HepG2 (cell line): ENCODE measurements at regions not wholly inside any gene's neighbourhood (a gene's known extent, or its start where the extent isn't known, plus 50 kb on each side); places are given as distances from the start of the nearest gene placed in this dataset.

Experiments
- ATAC-seq: fragments of 200-7000 bp; cut with Tn5 transposase; 3 replicates; pipeline ENCODE4 v1.9.1; 2020; ENCODE audit warnings: mild to moderate bottlenecking, moderate library complexity
- BruUV-seq: library from RNA; stranded (reverse); fragments of 400-500 nt; replicated peaks from 2 replicates; lab custom pipeline; 2021; lab: Mats Ljungman, UMichigan
- CTCF ChIA-PET: fragments of 300-600 bp; formaldehyde crosslinking; extraction: SDS; loops from one replicate; lab custom pipeline; 2021; ENCODE audit warnings: low total read pairs, inconsistent platforms, low intra/inter-chr PET ratio; lab: Yijun Ruan, JAX
- POLR2A ChIA-PET: fragments of 350-600 bp; sonication (Branson Sonifier 250); formaldehyde crosslinking; loops from one replicate; lab custom pipeline; 2020; ENCODE audit warnings: antibody characterized with exemption, inconsistent platforms; lab: Yijun Ruan, JAX
- DNase-seq: peaks from one replicate; pipeline ENCODE4 v3.0.0-alpha.2; 2015; ENCODE audit warnings: low spot score
- FAIRE-seq: peaks from 3 replicates; lab custom pipeline; 2011; peaks lifted over from hg19 to GRCh38; lab: Jason Lieb, UNC
- H2AFZ ChIP-seq: one replicate; pipeline ENCODE4 v1.6.1; 2011; ENCODE audit warnings: low read length, inconsistent platforms
- H3K27ac ChIP-seq: fragments of 300-600 bp; 3 replicates; pipeline ENCODE4 v1.8.0; 2011; ENCODE audit warnings: mixed run types, mild to moderate bottlenecking, mixed read lengths, low read length, inconsistent platforms; ENCODE audit not compliant: insufficient read depth; ENCODE audit errors: extremely low read length
- H3K27me3 ChIP-seq, 2 experiments: fragments of 200-600 bp in 1 of 2; 2 replicates in 1 of 2; 3 replicates in 1 of 2; pipeline versions ENCODE4 v1.6.0 to v1.8.0; 2011; ENCODE audit warnings: low read length in 2 of 2, mild to moderate bottlenecking in 2 of 2, moderate library complexity in 2 of 2, inconsistent platforms in 1 of 2; ENCODE audit not compliant: insufficient read depth in 2 of 2, control insufficient read depth in 1 of 2
- H3K36me3 ChIP-seq, 2 experiments: fragments of 200-600 bp in 1 of 2; replicated peaks in 1 of 2; 2 replicates in 1 of 2; 3 replicates in 1 of 2; pipeline versions ENCODE4 v1.5.1 to v1.8.0; 2011; ENCODE audit warnings: low read length in 2 of 2, inconsistent platforms in 1 of 2; ENCODE audit not compliant: insufficient read depth in 2 of 2, control insufficient read depth in 1 of 2
- H3K4me1 ChIP-seq: 2 replicates; pipeline ENCODE4 v1.5.1; 2012; ENCODE audit warnings: low read length, inconsistent platforms; ENCODE audit not compliant: insufficient read depth
- H3K4me2 ChIP-seq: 2 replicates; pipeline ENCODE4 v1.6.0; 2011; ENCODE audit warnings: low read depth, low read length, inconsistent platforms
- H3K4me3 ChIP-seq, 3 experiments: fragments of 200-600 bp in 1 of 3; sonication (generic), shearing (Covaris generic) in 1 of 3; replicated peaks in 1 of 3; 2 replicates each; pipeline ENCODE4 v1.5.1; 2011 to 2016; ENCODE audit warnings: low read length in 3 of 3, inconsistent platforms in 2 of 3, low read depth in 2 of 3, mild to moderate bottlenecking in 2 of 3, control low read depth in 1 of 3, mixed read lengths in 1 of 3; ENCODE audit not compliant: insufficient read depth in 1 of 3
- H3K79me2 ChIP-seq: one replicate; pipeline ENCODE4 v1.6.1; 2011; ENCODE audit warnings: low read length, inconsistent platforms; ENCODE audit not compliant: insufficient read depth
- H3K9ac ChIP-seq: 2 replicates; pipeline ENCODE4 v1.6.0; 2011; ENCODE audit warnings: mild to moderate bottlenecking, low read depth, low read length, inconsistent platforms; ENCODE audit not compliant: insufficient read depth
- H3K9me3 ChIP-seq: 2 replicates; pipeline ENCODE4 v1.5.1; 2012; ENCODE audit warnings: mild to moderate bottlenecking, low read length
- H4K20me1 ChIP-seq: 2 replicates; pipeline ENCODE4 v1.6.0; 2011; ENCODE audit warnings: inconsistent platforms, mild to moderate bottlenecking, low read length, moderate library complexity; ENCODE audit not compliant: insufficient read depth
- FUBP1 ChIP-seq: sonication (generic); formaldehyde crosslinking; IDR thresholded peaks from 2 replicates; pipeline ENCODE4 v1.5.1; 2020; ENCODE audit warnings: missing genetic modification reagents, mild to moderate bottlenecking, borderline replicate concordance
- GATAD1 ChIP-seq: IDR thresholded peaks from 2 replicates; pipeline ENCODE4 v1.6.1; 2016; ENCODE audit warnings: missing genetic modification reagents, missing compliant biosample characterization
- HOXA5 ChIP-seq: sonication (generic); formaldehyde crosslinking; IDR thresholded peaks from 2 replicates; pipeline ENCODE4 v1.4.0; 2020; ENCODE audit warnings: missing genetic modification reagents
- KIAA2018 ChIP-seq: sonication (generic); formaldehyde crosslinking; IDR thresholded peaks from 2 replicates; pipeline ENCODE4 v1.5.0; 2020; ENCODE audit warnings: mild to moderate bottlenecking, missing genetic modification reagents, borderline replicate concordance
- STAT5B ChIP-seq: sonication (generic); formaldehyde crosslinking; IDR thresholded peaks from 2 replicates; pipeline ENCODE4 v1.4.0; 2020; ENCODE audit warnings: missing genetic modification reagents
- TCF7L2 ChIP-seq: IDR thresholded peaks from 2 replicates; pipeline ENCODE4 v1.6.1; 2011; ENCODE audit warnings: mild to moderate bottlenecking, low read depth, low read length, moderate library complexity
- ZNF552 ChIP-seq: sonication (generic); formaldehyde crosslinking; IDR thresholded peaks from 2 replicates; pipeline ENCODE4 v1.9.0; 2022; ENCODE audit warnings: missing genetic modification reagents, mild to moderate bottlenecking, borderline replicate concordance
- ZNF772 ChIP-seq: sonication (generic); formaldehyde crosslinking; IDR thresholded peaks from 2 replicates; pipeline ENCODE4 v1.5.0; 2020; ENCODE audit warnings: mild to moderate bottlenecking, missing genetic modification reagents
- in situ Hi-C: cut with HindIII; loops from 2 replicates; pipeline ENCODE4 v1.10.0; 2017; ENCODE audit warnings: low pct_unique_long_range_greater_than_20kb; ENCODE audit not compliant: extremely low pct_ligation_motif_present
- intact Hi-C: fragments of 100-400 bp; cut with micrococcal nuclease; formaldehyde crosslinking; loops from one replicate; pipeline ENCODE4 v1.10.0; 2022; ENCODE audit not compliant: unreplicated experiment
- TF ChIP-seq, protein P1 (sequence below): sonication (generic); formaldehyde crosslinking; IDR thresholded peaks from 2 replicates; pipeline ENCODE4 v1.9.0; 2021; ENCODE audit warnings: missing genetic modification reagents, borderline replicate concordance
- TF ChIP-seq, protein P2 (sequence below), 2 experiments: fragments of 450-650 bp in 1 of 2; sonication (generic) in 1 of 2; formaldehyde crosslinking; IDR thresholded peaks; 2 replicates each; pipeline versions ENCODE4 v1.5.0 to v1.8.0; 2020 to 2022; ENCODE audit warnings: mild to moderate bottlenecking in 1 of 2, missing genetic modification reagents in 1 of 2

- ChIA-PET POLR2A (no interaction called here), CTCF (no interaction called here)
- no peak overlapping the region for H3K4me2 ChIP-seq
- no TSS peak for BruUV-seq
- H3K9ac ChIP-seq = no peak overlapping the region
- DNase-seq (no peak), ATAC-seq (no peak), FAIRE-seq (no peak)
- H3K4me3 ChIP-seq = no peak overlapping the region
- H3K79me2 ChIP-seq = no peaks in the 10 kb centered on the region
- H4K20me1 ChIP-seq = no peaks in the 10 kb centered on the region
- no peaks in the 10 kb centered on the region for H3K27me3 ChIP-seq
- intact Hi-C loops = no loop called here
- in situ Hi-C loops = no loop called here
- H3K27ac ChIP-seq = no peak overlapping the region
- peaks cover 83% of the 10 kb centered on the region for H3K9me3 ChIP-seq
- H2AFZ ChIP-seq = no peak overlapping the region
- H3K4me1 ChIP-seq = no peaks in the 10 kb centered on the region
- H3K36me3 ChIP-seq = no peaks in the 10 kb centered on the region
- TF ChIP-seq, protein P1, sequence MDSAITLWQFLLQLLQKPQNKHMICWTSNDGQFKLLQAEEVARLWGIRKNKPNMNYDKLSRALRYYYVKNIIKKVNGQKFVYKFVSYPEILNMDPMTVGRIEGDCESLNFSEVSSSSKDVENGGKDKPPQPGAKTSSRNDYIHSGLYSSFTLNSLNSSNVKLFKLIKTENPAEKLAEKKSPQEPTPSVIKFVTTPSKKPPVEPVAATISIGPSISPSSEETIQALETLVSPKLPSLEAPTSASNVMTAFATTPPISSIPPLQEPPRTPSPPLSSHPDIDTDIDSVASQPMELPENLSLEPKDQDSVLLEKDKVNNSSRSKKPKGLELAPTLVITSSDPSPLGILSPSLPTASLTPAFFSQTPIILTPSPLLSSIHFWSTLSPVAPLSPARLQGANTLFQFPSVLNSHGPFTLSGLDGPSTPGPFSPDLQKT (CRISPR knock-in tag) = no peak
- TF ChIP-seq HOXA5 (CRISPR knock-in tag) = no peak
- TF ChIP-seq FUBP1 (CRISPR knock-in tag) = no peak
- no peak for TF ChIP-seq KIAA2018
- TF ChIP-seq GATAD1 (CRISPR knock-in tag) = no peak
- no peak for TF ChIP-seq TCF7L2
- no peak for TF ChIP-seq ZNF772 (CRISPR knock-in tag)
- TF ChIP-seq STAT5B = no peak
- TF ChIP-seq ZNF552 = no peak
- TF ChIP-seq, protein P2, sequence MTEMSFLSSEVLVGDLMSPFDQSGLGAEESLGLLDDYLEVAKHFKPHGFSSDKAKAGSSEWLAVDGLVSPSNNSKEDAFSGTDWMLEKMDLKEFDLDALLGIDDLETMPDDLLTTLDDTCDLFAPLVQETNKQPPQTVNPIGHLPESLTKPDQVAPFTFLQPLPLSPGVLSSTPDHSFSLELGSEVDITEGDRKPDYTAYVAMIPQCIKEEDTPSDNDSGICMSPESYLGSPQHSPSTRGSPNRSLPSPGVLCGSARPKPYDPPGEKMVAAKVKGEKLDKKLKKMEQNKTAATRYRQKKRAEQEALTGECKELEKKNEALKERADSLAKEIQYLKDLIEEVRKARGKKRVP (CRISPR knock-in tag; IDR thresholded peaks at IDR 0.05) = no peak
These were observed 834.9 kb downstream of the RPS29 start for GRCh38 chr14:48751293-48751692.
